HG02884 (cell line): ENCODE measurements at regions not wholly inside any gene's neighbourhood (a gene's known extent, or its start where the extent isn't known, plus 50 kb on each side); places are given as distances from the start of the nearest gene placed in this dataset.

Source experiments
- ATAC-seq: cut with Tn5 transposase; IDR thresholded peaks from one replicate; pipeline ENCODE4 v1.9.1; 2021; ENCODE audit warnings: mild to moderate bottlenecking, moderate library complexity; ENCODE audit not compliant: unreplicated experiment

GRCh38 chr10:10796061-10796773 lies 221.5 kb upstream of the CELF2 start:
- ATAC-seq = no peak

GRCh38 chr10:10796774-10797415 lies 220.8 kb upstream of the CELF2 start:
- ATAC-seq = no peak

GRCh38 chr10:10797513-10797912 lies 220.2 kb upstream of the CELF2 start:
- ATAC-seq = no peak

GRCh38 chr10:10798102-10798863 lies 219.4 kb upstream of the CELF2 start:
- ATAC-seq = no peak

- ATAC-seq = no peak
Observed at GRCh38 chr10:10798864-10799192, 218.8 kb upstream of the CELF2 start.

- no peak for ATAC-seq
Observed at GRCh38 chr10:10800961-10801360, 216.7 kb upstream of the CELF2 start.

- no peak for ATAC-seq
Observed at GRCh38 chr10:10803278-10803677, 214.4 kb upstream of the CELF2 start.

- ATAC-seq = no peak
Observed at GRCh38 chr10:10804061-10804460, 213.6 kb upstream of the CELF2 start.

GRCh38 chr10:10804998-10805740 lies 212.5 kb upstream of the CELF2 start:
- ATAC-seq = no peak

GRCh38 chr10:10807106-10807505 lies 210.6 kb upstream of the CELF2 start:
- ATAC-seq = no peak

- no peak for ATAC-seq
Observed at GRCh38 chr10:10811562-10811961, 206.1 kb upstream of the CELF2 start.

GRCh38 chr10:10813656-10814055 lies 204.0 kb upstream of the CELF2 start:
- ATAC-seq = no peak

- ATAC-seq = no peak
Observed at GRCh38 chr10:10814069-10814468, 203.6 kb upstream of the CELF2 start.

- no peak for ATAC-seq
Observed at GRCh38 chr10:10816447-10816846, 201.2 kb upstream of the CELF2 start.

- no peak for ATAC-seq
Observed at GRCh38 chr10:10817609-10818008, 200.1 kb upstream of the CELF2 start.

GRCh38 chr10:10818082-10818481 lies 199.6 kb upstream of the CELF2 start:
- ATAC-seq = no peak

GRCh38 chr10:10819206-10819856 lies 198.3 kb upstream of the CELF2 start:
- ATAC-seq = no peak

- no peak for ATAC-seq
Observed at GRCh38 chr10:10821926-10822325, 195.7 kb upstream of the CELF2 start.

- ATAC-seq = no peak
Observed at GRCh38 chr10:10824591-10825148, 193.0 kb upstream of the CELF2 start.

GRCh38 chr10:10826125-10826524 lies 191.5 kb upstream of the CELF2 start:
- ATAC-seq = no peak

- ATAC-seq = no peak
Observed at GRCh38 chr10:10828623-10829022, 189.0 kb upstream of the CELF2 start.
